DOHH2 (cell line): ENCODE measurements at regions not wholly inside any gene's neighbourhood (a gene's known extent, or its start where the extent isn't known, plus 50 kb on each side); places are given as distances from the start of the nearest gene placed in this dataset.

Source experiments
- CTCF ChIP-seq: fragments of 200-600 bp; sonication (generic); IDR thresholded peaks from one replicate; pipeline ENCODE4 v1.5.1; 2014; ENCODE audit warnings: antibody characterized with exemption, mild to moderate bottlenecking, low read depth, low read length; ENCODE audit not compliant: poor library complexity, severe bottlenecking
- EZH2phosphoT487 ChIP-seq: fragments of 200-600 bp; sonication (generic); IDR thresholded peaks from 2 replicates; pipeline ENCODE4 v1.6.1; 2017; ENCODE audit warnings: borderline replicate concordance, mild to moderate bottlenecking, antibody characterized with exemption, low read length, moderate library complexity, mixed read lengths

DNA sequence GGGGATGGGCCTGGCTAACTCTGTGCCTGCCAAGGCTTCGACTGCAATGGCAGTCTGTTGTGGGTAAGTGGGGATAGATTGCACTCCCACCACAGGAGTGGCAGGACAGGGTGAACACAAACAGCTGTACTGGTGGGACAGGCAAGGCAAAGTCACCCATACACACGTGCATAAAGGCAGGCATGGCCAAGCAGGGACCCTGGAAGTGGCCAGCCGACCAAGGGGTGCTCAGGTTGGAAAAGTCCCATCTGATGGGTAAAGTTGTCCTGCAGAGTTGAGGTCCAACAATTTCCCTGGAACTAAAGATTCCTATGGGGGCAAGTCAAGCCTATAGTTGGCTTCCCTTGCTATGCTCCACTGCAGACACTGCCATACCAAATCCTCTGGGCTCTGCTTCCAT is 1961.9 kb upstream of the ADGRL3 start:
- no peak for TF ChIP-seq CTCF
- TF ChIP-seq EZH2phosphoT487, result no peak
